ENCODE measurements at regions not wholly inside any gene's neighbourhood (a gene's known extent, or its start where the extent isn't known, plus 50 kb on each side); places are given as distances from the start of the nearest gene placed in this dataset.
"Not testable (repeated sequence)": the region's sequence is repeated elsewhere in the genome, so short reads cannot be mapped to it uniquely, and the experiment has no call there.

- H3K9me3 ChIP-seq (ENCODE audit: low read length); H3K36me3 ChIP-seq (ENCODE audit: insufficient read depth, low read length); H3K4me3 ChIP-seq (ENCODE audit: low read depth in 1 of 2, low read length in 2 of 2); H3K9ac ChIP-seq (ENCODE audit: low read length); H3K27me3 ChIP-seq (ENCODE audit: control insufficient read depth in 1 of 2, insufficient read depth in 2 of 2, low read length in 2 of 2); H3K4me1 ChIP-seq (ENCODE audit: insufficient read depth, low read length); H3K27ac ChIP-seq (ENCODE audit: low read depth, low read length): not testable (repeated sequence)
Measured at GRCh38 chr2:193140895-193141294, 946.2 kb upstream of the TMEFF2 start.

GRCh38 chr2:193124815-193125214 lies 930.1 kb upstream of the TMEFF2 start:
- H3K4me3 ChIP-seq (ENCODE audit: low read depth in 1 of 2, low read length in 2 of 2) = no peak overlapping the region
- no peaks in the 10 kb centered on the region for H3K36me3 ChIP-seq (ENCODE audit: insufficient read depth, low read length)
- no peaks in the 10 kb centered on the region for H3K9me3 ChIP-seq (ENCODE audit: low read length)
- no peaks in the 10 kb centered on the region for H3K4me1 ChIP-seq (ENCODE audit: insufficient read depth, low read length)
- H3K27ac ChIP-seq (ENCODE audit: low read depth, low read length) = no peak overlapping the region
- H3K9ac ChIP-seq (ENCODE audit: low read length) = no peak overlapping the region
- no peaks in the 10 kb centered on the region for H3K27me3 ChIP-seq (ENCODE audit: control insufficient read depth in 1 of 2, insufficient read depth in 2 of 2, low read length in 2 of 2)

DNA sequence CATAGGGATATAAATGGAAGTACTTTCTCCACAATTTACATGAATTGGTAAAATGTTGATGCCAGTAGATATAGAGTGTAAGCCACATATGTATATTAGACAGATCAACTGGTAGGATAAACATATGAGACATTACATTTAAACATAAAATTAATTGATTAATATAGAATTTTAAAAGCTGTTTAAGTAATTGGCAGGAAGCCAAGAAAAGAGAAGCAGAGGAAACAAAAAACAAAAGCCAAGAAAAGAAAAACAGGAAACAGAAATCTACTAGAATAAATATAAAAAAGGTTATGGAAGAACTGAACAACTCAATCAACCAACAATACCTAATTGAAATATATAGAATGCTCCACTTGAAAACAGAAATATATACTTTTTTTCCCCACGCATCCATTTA lies 920.1 kb upstream of the TMEFF2 start:
- Histone ChIP-seq H3K36me3 (ENCODE audit: insufficient read depth, low read length) (no peaks in the 10 kb centered on the region), H3K27me3 (ENCODE audit: control insufficient read depth in 1 of 2, insufficient read depth in 2 of 2, low read length in 2 of 2) (no peaks in the 10 kb centered on the region), H3K9me3 (ENCODE audit: low read length) (no peaks in the 10 kb centered on the region), H3K9ac (ENCODE audit: low read length) (no peak overlapping the region), H3K27ac (ENCODE audit: low read depth, low read length) (no peak overlapping the region), H3K4me1 (ENCODE audit: insufficient read depth, low read length) (no peaks in the 10 kb centered on the region), H3K4me3 (ENCODE audit: low read depth in 1 of 2, low read length in 2 of 2) (no peak overlapping the region)

GRCh38 chr2:193112986-193113385 lies 918.3 kb upstream of the TMEFF2 start:
- Histone ChIP-seq H3K27ac (ENCODE audit: low read depth, low read length) (no peak overlapping the region), H3K9ac (ENCODE audit: low read length) (no peak overlapping the region), H3K36me3 (ENCODE audit: insufficient read depth, low read length) (no peaks in the 10 kb centered on the region), H3K9me3 (ENCODE audit: low read length) (no peaks in the 10 kb centered on the region), H3K4me3 (ENCODE audit: low read depth in 1 of 2, low read length in 2 of 2) (no peak overlapping the region), H3K4me1 (ENCODE audit: insufficient read depth, low read length) (no peaks in the 10 kb centered on the region), H3K27me3 (ENCODE audit: control insufficient read depth in 1 of 2, insufficient read depth in 2 of 2, low read length in 2 of 2) (no peaks in the 10 kb centered on the region)

GRCh38 chr2:193103064-193103463 lies 908.3 kb upstream of the TMEFF2 start:
- Histone ChIP-seq H3K4me3 (ENCODE audit: low read depth in 1 of 2, low read length in 2 of 2) (no peak overlapping the region), H3K9me3 (ENCODE audit: low read length) (no peaks in the 10 kb centered on the region), H3K27me3 (ENCODE audit: control insufficient read depth in 1 of 2, insufficient read depth in 2 of 2, low read length in 2 of 2) (no peaks in the 10 kb centered on the region), H3K4me1 (ENCODE audit: insufficient read depth, low read length) (no peaks in the 10 kb centered on the region), H3K27ac (ENCODE audit: low read depth, low read length) (no peak overlapping the region), H3K36me3 (ENCODE audit: insufficient read depth, low read length) (no peaks in the 10 kb centered on the region), H3K9ac (ENCODE audit: low read length) (no peak overlapping the region)

DNA sequence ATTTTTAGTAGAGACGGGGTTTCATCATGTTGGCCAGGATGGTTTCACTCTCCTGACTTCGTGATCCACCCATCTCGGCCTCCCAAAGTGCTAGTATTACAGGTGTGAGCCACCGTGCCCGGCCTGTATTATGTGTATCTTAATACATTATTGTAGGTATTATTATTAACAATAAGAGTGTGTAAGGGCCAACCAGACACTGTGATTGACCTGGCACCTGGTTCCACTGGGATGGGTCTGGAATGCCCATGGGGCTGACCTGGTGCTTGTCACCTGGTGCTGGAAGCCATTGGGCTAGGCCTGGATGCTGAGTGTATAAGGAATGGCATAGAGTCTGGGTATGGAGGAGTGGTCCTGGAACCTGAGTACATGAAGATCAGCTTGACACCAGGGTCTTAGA lies 906.9 kb upstream of the TMEFF2 start:
- no peaks in the 10 kb centered on the region for H3K4me1 ChIP-seq (ENCODE audit: insufficient read depth, low read length)
- no peaks in the 10 kb centered on the region for H3K36me3 ChIP-seq (ENCODE audit: insufficient read depth, low read length)
- no peak overlapping the region for H3K27ac ChIP-seq (ENCODE audit: low read depth, low read length)
- no peak overlapping the region for H3K4me3 ChIP-seq (ENCODE audit: low read depth in 1 of 2, low read length in 2 of 2)
- H3K9ac ChIP-seq (ENCODE audit: low read length) = no peak overlapping the region
- H3K9me3 ChIP-seq (ENCODE audit: low read length) = no peaks in the 10 kb centered on the region
- no peaks in the 10 kb centered on the region for H3K27me3 ChIP-seq (ENCODE audit: control insufficient read depth in 1 of 2, insufficient read depth in 2 of 2, low read length in 2 of 2)

DNA sequence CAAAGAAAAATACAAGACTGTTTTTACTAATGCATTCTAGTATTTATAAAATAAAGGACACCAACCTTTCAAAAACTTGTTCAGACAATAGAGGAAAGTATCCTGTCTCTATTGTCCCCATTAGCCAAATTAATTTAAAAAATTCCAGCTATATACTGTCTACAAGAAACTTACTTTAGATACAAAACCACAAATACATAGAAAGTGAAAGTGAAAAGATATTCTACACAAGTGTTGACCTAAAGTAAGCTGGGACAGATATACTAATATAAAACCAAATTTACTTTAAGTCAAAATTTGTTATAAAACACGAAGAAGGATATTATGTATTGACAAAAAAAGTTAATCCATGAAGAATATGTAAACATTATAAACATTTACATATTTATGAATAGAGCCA lies 893.3 kb upstream of the TMEFF2 start:
- no peaks in the 10 kb centered on the region for H3K36me3 ChIP-seq (ENCODE audit: insufficient read depth, low read length)
- H3K9ac ChIP-seq (ENCODE audit: low read length) = no peak overlapping the region
- H3K27me3 ChIP-seq (ENCODE audit: control insufficient read depth in 1 of 2, insufficient read depth in 2 of 2, low read length in 2 of 2) = no peaks in the 10 kb centered on the region
- H3K9me3 ChIP-seq (ENCODE audit: low read length) = no peaks in the 10 kb centered on the region
- H3K27ac ChIP-seq (ENCODE audit: low read depth, low read length) = no peak overlapping the region
- no peak overlapping the region for H3K4me3 ChIP-seq (ENCODE audit: low read depth in 1 of 2, low read length in 2 of 2)
- no peaks in the 10 kb centered on the region for H3K4me1 ChIP-seq (ENCODE audit: insufficient read depth, low read length)

DNA sequence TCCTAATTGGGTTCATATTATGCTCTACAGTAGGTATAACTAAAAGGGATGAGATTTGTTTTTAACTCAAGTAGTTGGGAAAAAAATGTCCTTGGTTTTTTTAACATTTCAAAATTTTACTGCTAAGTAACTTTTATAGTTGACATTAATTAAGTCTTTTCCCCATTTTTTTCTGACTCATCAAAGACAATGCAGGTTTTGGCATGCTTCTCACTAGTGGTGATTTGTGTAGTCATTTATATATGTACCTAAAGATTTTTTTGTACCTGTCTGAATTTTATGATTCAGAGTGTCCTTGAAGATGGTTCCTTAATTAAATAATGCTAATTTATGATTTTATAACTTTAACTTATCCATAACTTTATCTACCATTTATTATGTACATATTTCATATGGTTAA lies 882.3 kb upstream of the TMEFF2 start:
- Histone ChIP-seq H3K27me3 (ENCODE audit: control insufficient read depth in 1 of 2, insufficient read depth in 2 of 2, low read length in 2 of 2) (no peaks in the 10 kb centered on the region), H3K9ac (ENCODE audit: low read length) (no peak overlapping the region), H3K9me3 (ENCODE audit: low read length) (no peaks in the 10 kb centered on the region), H3K36me3 (ENCODE audit: insufficient read depth, low read length) (no peaks in the 10 kb centered on the region), H3K4me1 (ENCODE audit: insufficient read depth, low read length) (no peaks in the 10 kb centered on the region), H3K4me3 (ENCODE audit: low read depth in 1 of 2, low read length in 2 of 2) (no peak overlapping the region), H3K27ac (ENCODE audit: low read depth, low read length) (no peak overlapping the region)

DNA sequence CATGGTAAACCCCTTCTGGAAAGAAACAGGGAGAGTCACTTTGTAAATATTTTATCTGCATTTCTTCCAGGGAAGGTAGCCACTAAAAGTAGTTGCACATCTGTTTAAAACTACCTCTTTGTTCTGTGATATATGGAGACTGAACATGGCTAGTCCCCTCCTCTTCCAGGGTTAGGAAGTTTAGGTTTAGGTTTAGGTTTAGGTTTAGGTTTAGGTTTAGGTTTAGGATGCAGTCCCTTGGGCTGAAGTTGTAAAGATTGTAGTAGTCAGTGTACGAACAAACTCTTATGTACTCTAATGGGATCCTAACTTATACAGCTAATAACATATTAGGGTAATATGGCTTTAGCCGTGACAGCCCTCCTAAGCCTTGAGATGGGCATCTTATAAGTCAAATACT lies 880.2 kb upstream of the TMEFF2 start:
- Histone ChIP-seq H3K4me3 (ENCODE audit: low read depth in 1 of 2, low read length in 2 of 2) (no peak overlapping the region), H3K9me3 (ENCODE audit: low read length) (no peaks in the 10 kb centered on the region), H3K27ac (ENCODE audit: low read depth, low read length) (no peak overlapping the region), H3K4me1 (ENCODE audit: insufficient read depth, low read length) (no peaks in the 10 kb centered on the region), H3K9ac (ENCODE audit: low read length) (no peak overlapping the region), H3K27me3 (ENCODE audit: control insufficient read depth in 1 of 2, insufficient read depth in 2 of 2, low read length in 2 of 2) (no peaks in the 10 kb centered on the region), H3K36me3 (ENCODE audit: insufficient read depth, low read length) (no peaks in the 10 kb centered on the region)

GRCh38 chr2:193072647-193073046 lies 877.9 kb upstream of the TMEFF2 start:
- H3K9ac ChIP-seq (ENCODE audit: low read length) = no peak overlapping the region
- no peaks in the 10 kb centered on the region for H3K9me3 ChIP-seq (ENCODE audit: low read length)
- no peaks in the 10 kb centered on the region for H3K27me3 ChIP-seq (ENCODE audit: control insufficient read depth in 1 of 2, insufficient read depth in 2 of 2, low read length in 2 of 2)
- H3K4me3 ChIP-seq (ENCODE audit: low read depth in 1 of 2, low read length in 2 of 2) = no peak overlapping the region
- H3K36me3 ChIP-seq (ENCODE audit: insufficient read depth, low read length) = no peaks in the 10 kb centered on the region
- no peak overlapping the region for H3K27ac ChIP-seq (ENCODE audit: low read depth, low read length)
- H3K4me1 ChIP-seq (ENCODE audit: insufficient read depth, low read length) = no peaks in the 10 kb centered on the region

DNA sequence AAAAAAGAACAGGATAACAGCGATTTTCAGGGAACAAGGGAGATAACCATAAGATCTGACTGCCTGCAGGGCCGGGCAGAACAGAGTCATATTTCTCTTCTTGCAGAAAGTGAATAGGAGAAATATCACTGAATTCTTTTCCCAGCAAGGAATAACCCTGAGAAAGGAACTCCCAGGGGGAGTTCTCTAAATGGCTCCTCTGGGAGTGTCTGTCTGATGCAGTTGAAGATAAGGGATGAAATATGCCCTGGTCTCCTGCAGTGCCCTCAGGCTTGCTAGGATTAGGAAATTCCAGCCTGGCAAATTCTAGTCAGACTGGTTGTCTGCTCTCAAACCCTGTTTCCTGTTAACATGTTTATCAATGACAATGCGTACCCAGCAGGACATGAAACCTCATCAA lies 830.8 kb upstream of the TMEFF2 start:
- not testable (repeated sequence) for H3K27ac ChIP-seq (ENCODE audit: low read depth, low read length); H3K9ac ChIP-seq (ENCODE audit: low read length); H3K4me1 ChIP-seq (ENCODE audit: insufficient read depth, low read length); H3K27me3 ChIP-seq (ENCODE audit: control insufficient read depth in 1 of 2, insufficient read depth in 2 of 2, low read length in 2 of 2); H3K36me3 ChIP-seq (ENCODE audit: insufficient read depth, low read length); H3K4me3 ChIP-seq (ENCODE audit: low read depth in 1 of 2, low read length in 2 of 2); H3K9me3 ChIP-seq (ENCODE audit: low read length)

DNA sequence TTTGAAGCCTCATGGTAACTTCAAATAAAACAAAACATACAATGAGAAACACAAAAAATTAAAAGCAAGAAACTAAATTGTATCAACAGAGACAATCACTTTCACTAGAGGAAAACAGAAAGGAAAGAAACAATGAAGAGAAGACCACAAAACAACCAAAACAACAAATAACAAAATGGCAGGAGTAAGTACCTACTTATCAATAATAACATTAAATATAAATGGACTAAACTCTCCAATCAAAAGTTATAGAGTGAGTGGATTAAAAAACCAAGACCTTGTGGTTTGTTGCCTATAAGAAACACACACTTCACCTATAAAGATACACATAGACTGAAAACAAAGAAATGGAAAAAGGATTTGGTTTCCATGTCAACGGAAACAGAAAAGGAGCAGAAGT lies 830.1 kb upstream of the TMEFF2 start:
- H3K4me1 ChIP-seq (ENCODE audit: insufficient read depth, low read length) = no peaks in the 10 kb centered on the region
- H3K27me3 ChIP-seq (ENCODE audit: control insufficient read depth in 1 of 2, insufficient read depth in 2 of 2, low read length in 2 of 2) = no peaks in the 10 kb centered on the region
- H3K9me3 ChIP-seq (ENCODE audit: low read length) = no peaks in the 10 kb centered on the region
- H3K36me3 ChIP-seq (ENCODE audit: insufficient read depth, low read length) = no peaks in the 10 kb centered on the region
- H3K27ac ChIP-seq (ENCODE audit: low read depth, low read length) = no peak overlapping the region
- H3K4me3 ChIP-seq (ENCODE audit: low read depth in 1 of 2, low read length in 2 of 2) = no peak overlapping the region
- no peak overlapping the region for H3K9ac ChIP-seq (ENCODE audit: low read length)

Data from muscle layer of colon (tissue), 2 donors.